Vagina (tissue), 2 donors: ENCODE measurements at regions not wholly inside any gene's neighbourhood (a gene's known extent, or its start where the extent isn't known, plus 50 kb on each side); places are given as distances from the start of the nearest gene placed in this dataset.

ENCODE experiments used
- DNase-seq, 2 donors: peaks; one replicate each; pipeline ENCODE4 v3.0.0-alpha.2; 2017; ENCODE audit errors: extremely low spot score in 2 of 2
- H3K27ac ChIP-seq: fragments of 200-600 bp; sonication (generic); one replicate; pipeline ENCODE4 v1.5.1; 2019
- H3K27me3 ChIP-seq: fragments of 200-600 bp; sonication (generic); one replicate; pipeline ENCODE4 v1.5.1; 2019
- H3K36me3 ChIP-seq, 2 donors: fragments of 200-600 bp; sonication (generic); one replicate each; pipeline ENCODE4 v1.5.1; 2017 to 2019
- H3K4me1 ChIP-seq: fragments of 200-600 bp; sonication (generic); one replicate; pipeline ENCODE4 v1.5.1; 2019
- H3K4me3 ChIP-seq, 2 donors: fragments of 200-600 bp; sonication (generic); 1 replicate in 1 of 2; 2 replicates in 1 of 2; pipeline ENCODE4 v1.5.1; 2016 to 2019
- H3K9me3 ChIP-seq: fragments of 200-600 bp; sonication (generic); one replicate; pipeline ENCODE4 v1.5.1; 2019
- POLR2A ChIP-seq, 2 donors: fragments of 450-650 bp; IDR thresholded peaks; one replicate each; pipeline ENCODE4 v1.6.1; 2017; ENCODE audit warnings: antibody characterized with exemption in 2 of 2, mild to moderate bottlenecking in 2 of 2, moderate library complexity in 2 of 2
- POLR2AphosphoS5 ChIP-seq, 2 donors: sonication (generic); formaldehyde crosslinking; IDR thresholded peaks; one replicate each; pipeline ENCODE4 v1.9.0; 2017; ENCODE audit warnings: antibody characterized with exemption in 2 of 2, mild to moderate bottlenecking in 2 of 2, low read depth in 1 of 2; ENCODE audit not compliant: insufficient read depth in 1 of 2
- intact Hi-C: fragments of 100-400 bp; cut with DNase I; formaldehyde crosslinking; loops from one replicate; pipeline ENCODE4 v1.15.1; 2023
- TF ChIP-seq, protein P1 (sequence below), 3 experiments: fragments of 450-650 bp in 2 of 3; fragments of 200-600 bp in 1 of 3; sonication (generic) in 1 of 3; IDR thresholded peaks; one replicate each; pipeline ENCODE4 v1.5.1; 2017 to 2019; ENCODE audit warnings: antibody characterized with exemption in 3 of 3, mild to moderate bottlenecking in 2 of 3, moderate library complexity in 2 of 3

DNA sequence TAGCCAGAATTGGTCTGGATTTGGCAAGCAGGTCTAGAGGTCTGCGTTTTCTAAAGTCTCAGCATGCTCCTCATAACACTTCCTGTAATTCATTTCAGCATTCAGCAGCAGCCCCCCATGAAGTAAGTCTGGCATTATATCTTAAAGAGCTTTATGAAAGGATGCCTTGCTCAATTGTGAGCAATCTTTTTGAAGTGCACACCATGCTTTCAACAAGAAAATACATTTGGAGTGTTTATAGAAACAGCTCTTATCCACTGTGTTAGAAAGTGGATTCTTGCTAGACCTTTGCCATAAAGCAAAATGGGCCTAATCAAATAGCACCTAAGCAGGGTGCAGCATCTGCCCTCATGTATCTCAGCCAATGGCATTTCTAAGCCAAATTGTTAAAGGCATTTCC is 378.0 kb upstream of the AKR1E2 start:
- intact Hi-C loops: no loop called here

DNA sequence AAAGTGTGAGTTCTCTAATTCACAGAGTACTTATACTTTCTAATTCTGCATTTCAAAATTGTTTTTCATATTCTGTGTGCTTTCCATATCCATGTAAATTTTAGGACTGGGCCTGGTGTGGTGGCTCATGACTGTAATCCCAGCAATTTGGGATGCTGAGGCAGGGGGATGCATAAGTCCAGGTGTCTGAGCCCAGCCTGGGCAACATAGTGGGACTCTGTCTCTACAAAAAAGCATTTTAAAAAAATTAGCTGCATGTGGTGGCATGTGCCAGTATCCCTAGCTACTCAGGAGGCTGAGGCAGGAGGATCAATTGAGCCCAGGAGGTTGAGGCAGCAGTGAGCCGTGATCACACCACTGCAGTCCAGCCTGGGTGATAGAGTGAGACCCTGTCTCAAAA is 382.6 kb upstream of the AKR1E2 start:
- Histone ChIP-seq H3K27ac (no peak overlapping the region), H3K27me3 (no peaks in the 10 kb centered on the region), H3K36me3 (no peaks in the 10 kb centered on the region), H3K4me3 (no peak overlapping the region), H3K9me3 (no peaks in the 10 kb centered on the region), H3K4me1 (no peaks in the 10 kb centered on the region)
- DNase-seq: no peak
- TF ChIP-seq POLR2A (IDR thresholded peaks at IDR 0.05): no peak
- no peak for TF ChIP-seq POLR2AphosphoS5 (IDR thresholded peaks at IDR 0.05; ENCODE audit: insufficient read depth in 1 of 2, low read depth in 1 of 2)
- TF ChIP-seq, protein P1, sequence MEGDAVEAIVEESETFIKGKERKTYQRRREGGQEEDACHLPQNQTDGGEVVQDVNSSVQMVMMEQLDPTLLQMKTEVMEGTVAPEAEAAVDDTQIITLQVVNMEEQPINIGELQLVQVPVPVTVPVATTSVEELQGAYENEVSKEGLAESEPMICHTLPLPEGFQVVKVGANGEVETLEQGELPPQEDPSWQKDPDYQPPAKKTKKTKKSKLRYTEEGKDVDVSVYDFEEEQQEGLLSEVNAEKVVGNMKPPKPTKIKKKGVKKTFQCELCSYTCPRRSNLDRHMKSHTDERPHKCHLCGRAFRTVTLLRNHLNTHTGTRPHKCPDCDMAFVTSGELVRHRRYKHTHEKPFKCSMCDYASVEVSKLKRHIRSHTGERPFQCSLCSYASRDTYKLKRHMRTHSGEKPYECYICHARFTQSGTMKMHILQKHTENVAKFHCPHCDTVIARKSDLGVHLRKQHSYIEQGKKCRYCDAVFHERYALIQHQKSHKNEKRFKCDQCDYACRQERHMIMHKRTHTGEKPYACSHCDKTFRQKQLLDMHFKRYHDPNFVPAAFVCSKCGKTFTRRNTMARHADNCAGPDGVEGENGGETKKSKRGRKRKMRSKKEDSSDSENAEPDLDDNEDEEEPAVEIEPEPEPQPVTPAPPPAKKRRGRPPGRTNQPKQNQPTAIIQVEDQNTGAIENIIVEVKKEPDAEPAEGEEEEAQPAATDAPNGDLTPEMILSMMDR (IDR thresholded peaks at IDR 0.05): no peak
- intact Hi-C loops: no loop called here

More for the DNA sequence above, 378.0 kb upstream of the AKR1E2 start:
- Histone ChIP-seq H3K27me3 (no peaks in the 10 kb centered on the region), H3K36me3 (no peaks in the 10 kb centered on the region), H3K4me3 (no peak overlapping the region), H3K4me1 (no peaks in the 10 kb centered on the region), H3K9me3 (no peaks in the 10 kb centered on the region), H3K27ac (no peak overlapping the region)
- TF ChIP-seq, protein P1 (IDR thresholded peaks at IDR 0.05): no peak
- DNase-seq: no peak

DNA sequence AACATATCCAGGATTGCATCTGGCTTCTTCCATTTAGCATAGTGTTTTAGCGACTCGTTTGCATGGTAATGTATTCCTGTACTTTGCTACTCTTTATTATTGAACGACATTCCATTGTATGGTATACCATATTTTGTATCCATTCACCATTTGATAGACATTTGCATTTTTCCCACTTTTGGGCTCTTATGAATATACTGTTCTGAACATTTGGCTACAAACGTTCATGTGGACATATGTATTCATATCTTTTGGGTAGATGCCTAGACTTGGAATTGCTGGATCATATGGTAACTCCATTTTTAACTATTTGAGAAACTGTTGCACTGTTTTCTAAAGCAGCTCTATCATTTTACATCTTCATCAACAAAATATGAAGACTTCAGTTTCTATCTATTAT is 383.7 kb upstream of the AKR1E2 start:
- Histone ChIP-seq H3K9me3 (no peaks in the 10 kb centered on the region), H3K4me3 (no peak overlapping the region), H3K4me1 (no peaks in the 10 kb centered on the region), H3K27me3 (no peaks in the 10 kb centered on the region), H3K27ac (no peak overlapping the region), H3K36me3 (no peaks in the 10 kb centered on the region)
- DNase-seq: no peak
- TF ChIP-seq POLR2A (IDR thresholded peaks at IDR 0.05): no peak
- no peak for TF ChIP-seq POLR2AphosphoS5 (IDR thresholded peaks at IDR 0.05; ENCODE audit: insufficient read depth in 1 of 2, low read depth in 1 of 2)
- TF ChIP-seq, protein P1 (IDR thresholded peaks at IDR 0.05): no peak
- intact Hi-C loops: no loop called here

DNA sequence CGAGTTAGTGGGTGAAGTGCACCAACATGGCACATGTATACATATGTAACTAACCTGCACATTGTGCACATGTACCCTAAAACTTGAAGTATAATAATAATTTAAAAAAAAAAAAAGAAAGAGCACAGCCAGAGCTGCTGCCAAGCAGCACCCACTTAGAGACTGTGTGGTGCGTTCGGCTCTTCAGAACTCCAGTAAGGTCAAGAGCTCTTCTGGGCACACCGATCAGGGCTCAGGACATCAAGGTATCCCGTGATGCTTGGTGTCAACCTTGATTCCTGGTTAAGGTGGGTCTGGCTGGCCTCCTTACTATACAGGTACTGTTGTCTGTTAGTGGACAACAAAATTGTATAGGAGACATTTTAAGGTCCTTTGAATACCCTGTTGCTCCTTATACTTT is 385.7 kb upstream of the AKR1E2 start:
- Histone ChIP-seq H3K27me3 (no peaks in the 10 kb centered on the region), H3K36me3 (no peaks in the 10 kb centered on the region), H3K4me1 (no peaks in the 10 kb centered on the region), H3K4me3 (no peak overlapping the region), H3K27ac (no peak overlapping the region), H3K9me3 (no peaks in the 10 kb centered on the region)
- no peak for DNase-seq
- intact Hi-C loops: no loop called here
- TF ChIP-seq, protein P1 (IDR thresholded peaks at IDR 0.05): no peak

DNA sequence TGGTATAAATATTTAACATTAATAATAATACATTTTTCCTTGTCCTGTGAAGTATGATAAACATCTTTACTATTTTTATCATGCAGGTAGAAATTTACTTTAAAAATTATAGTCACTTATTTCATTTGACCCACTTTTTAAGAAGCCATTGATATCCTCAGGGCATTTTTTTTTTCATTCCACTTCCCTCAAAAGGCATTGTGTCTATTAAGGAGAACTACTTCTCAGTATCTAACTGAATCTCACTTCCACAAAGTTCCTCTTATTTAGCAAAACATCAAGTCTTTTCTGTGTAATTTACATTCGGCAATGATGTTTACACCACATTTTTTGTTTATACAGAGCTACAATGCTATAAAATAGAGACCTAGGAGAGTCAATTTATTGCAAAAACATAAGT is 388.2 kb upstream of the AKR1E2 start:
- no peak for TF ChIP-seq POLR2A (IDR thresholded peaks at IDR 0.05)
- TF ChIP-seq, protein P1 (IDR thresholded peaks at IDR 0.05): no peak
- no peak for TF ChIP-seq POLR2AphosphoS5 (IDR thresholded peaks at IDR 0.05; ENCODE audit: insufficient read depth in 1 of 2, low read depth in 1 of 2)
- H3K36me3 ChIP-seq: no peaks in the 10 kb centered on the region
- H3K27me3 ChIP-seq: no peaks in the 10 kb centered on the region
- H3K9me3 ChIP-seq: no peaks in the 10 kb centered on the region
- no peak for DNase-seq
- H3K4me1 ChIP-seq: no peaks in the 10 kb centered on the region
- H3K4me3 ChIP-seq: no peak overlapping the region
- intact Hi-C loops: no loop called here
- no peak overlapping the region for H3K27ac ChIP-seq
